A549 (cell line): ENCODE measurements at regions not wholly inside any gene's neighbourhood (a gene's known extent, or its start where the extent isn't known, plus 50 kb on each side); places are given as distances from the start of the nearest gene placed in this dataset.

Experiments used
- ATAC-seq, 2 experiments: fragments of 200-7000 bp in 1 of 2; fragments of >200 bp in 1 of 2; cut with Nextera tagmentation in 1 of 2; cut with Tn5 transposase in 1 of 2; 3 replicates each; pipeline versions ENCODE4 v1.8.0 to v1.9.1; 2018 to 2020; ENCODE audit warnings: mild to moderate bottlenecking in 1 of 2, moderate library complexity in 1 of 2
- CTCF ChIA-PET: fragments of 300-600 bp; sonication (Branson Sonifier 250); formaldehyde crosslinking; extraction: SDS; loops from one replicate; lab custom pipeline; 2021; ENCODE audit warnings: antibody characterized with exemption, inconsistent platforms; lab: Yijun Ruan, JAX
- POLR2A ChIA-PET: fragments of 350-600 bp; formaldehyde crosslinking; extraction: SDS; loops from one replicate; lab custom pipeline; 2021; ENCODE audit warnings: antibody characterized with exemption, inconsistent platforms; lab: Yijun Ruan, JAX
- DNase-seq, 2 experiments: peaks; one replicate each; pipeline versions ENCODE4 v3.0.0 to v3.0.0-alpha.2; 2011 to 2016; ENCODE audit warnings: low read depth in 1 of 2, low spot score in 1 of 2
- FAIRE-seq: peaks from 2 replicates; lab custom pipeline; 2011; peaks lifted over from hg19 to GRCh38; lab: Jason Lieb, UNC
- H3K27ac ChIP-seq, 2 experiments: fragments of >200 bp; sonication (Bioruptor Twin); formaldehyde crosslinking; 3 replicates each; pipeline ENCODE4 v1.5.1; 2016 to 2017
- H3K4me1 ChIP-seq: fragments of >200 bp; sonication (Bioruptor Twin); formaldehyde crosslinking; 3 replicates; pipeline ENCODE4 v1.6.1; 2016
- H3K4me2 ChIP-seq: fragments of >200 bp; sonication (Bioruptor Twin); formaldehyde crosslinking; 3 replicates; pipeline ENCODE4 v1.6.1; 2016
- H3K4me3 ChIP-seq: fragments of >200 bp; sonication (Bioruptor Twin); formaldehyde crosslinking; 3 replicates; pipeline ENCODE4 v1.5.1; 2016
- H3K9me3 ChIP-seq: fragments of >200 bp; sonication (Bioruptor Twin); formaldehyde crosslinking; 3 replicates; pipeline ENCODE4 v1.6.1; 2016
- ATOH8 ChIP-seq: fragments of 250-450 bp; sonication (Bioruptor Pico); IDR thresholded peaks from 2 replicates; pipeline ENCODE4 v1.5.0; 2020; ENCODE audit warnings: low read depth, mild to moderate bottlenecking, moderate library complexity
- FOXS1 ChIP-seq: fragments of 250-450 bp; sonication (Bioruptor Pico); IDR thresholded peaks from 2 replicates; pipeline ENCODE4 v1.5.0; 2020; ENCODE audit warnings: mild to moderate bottlenecking, moderate library complexity
- HES2 ChIP-seq: fragments of >200 bp; sonication (Bioruptor Twin); formaldehyde crosslinking; IDR thresholded peaks from 2 replicates; pipeline ENCODE4 v1.6.1; 2016
- HEYL ChIP-seq: fragments of 250-450 bp; sonication (Bioruptor Pico); IDR thresholded peaks from 2 replicates; pipeline ENCODE4 v1.8.0; 2021; ENCODE audit warnings: mild to moderate bottlenecking, moderate library complexity
- HOXA7 ChIP-seq: fragments of 250-450 bp; sonication (Bioruptor Pico); IDR thresholded peaks from 2 replicates; pipeline ENCODE4 v1.5.0; 2020; ENCODE audit warnings: mild to moderate bottlenecking, moderate library complexity
- HOXB13 ChIP-seq: fragments of 250-450 bp; sonication (Bioruptor Pico); IDR thresholded peaks from 2 replicates; pipeline ENCODE4 v1.5.0; 2020; ENCODE audit warnings: low read depth, mild to moderate bottlenecking, moderate library complexity
- HOXB5 ChIP-seq: fragments of 250-450 bp; sonication (Bioruptor Pico); IDR thresholded peaks from 2 replicates; pipeline ENCODE4 v1.5.0; 2020; ENCODE audit warnings: mild to moderate bottlenecking, moderate library complexity
- JUNB ChIP-seq: fragments of >200 bp; sonication (Bioruptor Twin); formaldehyde crosslinking; IDR thresholded peaks from 2 replicates; pipeline ENCODE4 v1.6.1; 2016
- KDM1A ChIP-seq: fragments of 200-600 bp; sonication (generic); IDR thresholded peaks from 2 replicates; pipeline ENCODE4 v1.6.1; 2016; ENCODE audit warnings: low read depth, mild to moderate bottlenecking
- NFE2L2 ChIP-seq: fragments of 150-350 bp; conservative IDR thresholded peaks from 2 replicates; pipeline ENCODE4 v1.6.1; 2014; ENCODE audit warnings: low read length
- POLR2A ChIP-seq: IDR thresholded peaks from 2 replicates; pipeline ENCODE4 v1.6.1; 2012; ENCODE audit warnings: mild to moderate bottlenecking, low read length
- RARB ChIP-seq: fragments of 250-450 bp; sonication (Bioruptor Pico); IDR thresholded peaks from 2 replicates; pipeline ENCODE4 v1.8.0; 2021; ENCODE audit warnings: mild to moderate bottlenecking, moderate library complexity
- SREBF2 ChIP-seq: fragments of 450-650 bp; IDR thresholded peaks from 2 replicates; pipeline ENCODE4 v1.6.1; 2014; ENCODE audit warnings: mild to moderate bottlenecking, moderate library complexity
- ZC3H11A ChIP-seq: fragments of 450-650 bp; IDR thresholded peaks from 2 replicates; pipeline ENCODE4 v1.6.1; 2014; ENCODE audit warnings: antibody characterized with exemption, mild to moderate bottlenecking
- ZSCAN20 ChIP-seq: fragments of 250-450 bp; sonication (Bioruptor Pico); IDR thresholded peaks from 2 replicates; pipeline ENCODE4 v1.8.0; 2022; ENCODE audit warnings: mild to moderate bottlenecking, moderate library complexity
- WGBS: methylation state at CpG from one replicate; pipeline ENCODE4 v1.1.6; 2017; ENCODE audit errors: missing lambda C conversion rate; 5-methylcytosine and 5-hydroxymethylcytosine counted together
- TF ChIP-seq, protein P1 (sequence below): fragments of 450-650 bp; IDR thresholded peaks from 2 replicates; pipeline ENCODE4 v1.6.1; 2014; ENCODE audit warnings: antibody characterized with exemption
- TF ChIP-seq, protein P2 (sequence below): IDR thresholded peaks from 2 replicates; pipeline ENCODE4 v1.6.1; 2012
- TF ChIP-seq, protein P3 (sequence below): IDR thresholded peaks from 2 replicates; pipeline ENCODE4 v1.6.1; 2012; ENCODE audit warnings: low read depth, borderline replicate concordance

DNA sequence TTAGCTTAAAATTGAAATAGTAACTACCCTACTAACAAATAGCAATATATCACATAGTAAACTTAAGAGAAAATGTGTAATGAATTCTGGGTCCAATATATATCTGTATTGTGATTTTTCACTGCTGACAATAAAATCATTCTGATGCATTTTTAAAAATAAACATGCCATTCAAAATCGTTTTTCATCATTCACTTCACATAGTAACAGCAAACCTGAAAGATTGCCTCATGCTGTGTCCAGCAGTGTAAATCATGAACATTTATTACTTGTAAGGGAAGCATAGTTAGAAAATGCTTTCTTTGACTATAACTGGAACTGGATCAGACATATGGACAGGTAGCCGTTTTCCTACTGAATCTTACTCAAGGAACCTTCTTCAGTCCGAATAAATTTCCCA lies 446.1 kb downstream of the UTRN start:
- ChIA-PET CTCF (no interaction called here), POLR2A (interaction anchor here (0.6 kb wide), 1 partner anchor 47 kb away, joined by 3 read pairs; no protein-coding TSS in a partner anchor)
- Histone ChIP-seq H3K4me3 (no peak overlapping the region), H3K4me2 (no peak overlapping the region), H3K27ac (no peak overlapping the region), H3K9me3 (no peaks in the 10 kb centered on the region)
- WGBS: 63% methylated on average over 3 of the region's 3 CpGs
- no peak for DNase-seq
- no peak for FAIRE-seq
- TF ChIP-seq ZSCAN20 (CRISPR knock-in tag): no peak
- TF ChIP-seq, protein P1, sequence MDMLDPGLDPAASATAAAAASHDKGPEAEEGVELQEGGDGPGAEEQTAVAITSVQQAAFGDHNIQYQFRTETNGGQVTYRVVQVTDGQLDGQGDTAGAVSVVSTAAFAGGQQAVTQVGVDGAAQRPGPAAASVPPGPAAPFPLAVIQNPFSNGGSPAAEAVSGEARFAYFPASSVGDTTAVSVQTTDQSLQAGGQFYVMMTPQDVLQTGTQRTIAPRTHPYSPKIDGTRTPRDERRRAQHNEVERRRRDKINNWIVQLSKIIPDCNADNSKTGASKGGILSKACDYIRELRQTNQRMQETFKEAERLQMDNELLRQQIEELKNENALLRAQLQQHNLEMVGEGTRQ: no peak
- TF ChIP-seq, protein P2, sequence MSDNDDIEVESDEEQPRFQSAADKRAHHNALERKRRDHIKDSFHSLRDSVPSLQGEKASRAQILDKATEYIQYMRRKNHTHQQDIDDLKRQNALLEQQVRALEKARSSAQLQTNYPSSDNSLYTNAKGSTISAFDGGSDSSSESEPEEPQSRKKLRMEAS: no peak
- TF ChIP-seq ATOH8 (CRISPR knock-in tag): no peak
- TF ChIP-seq HEYL (CRISPR knock-in tag): no peak
- TF ChIP-seq SREBF2: no peak
- TF ChIP-seq NFE2L2: no peak
- TF ChIP-seq, protein P3, sequence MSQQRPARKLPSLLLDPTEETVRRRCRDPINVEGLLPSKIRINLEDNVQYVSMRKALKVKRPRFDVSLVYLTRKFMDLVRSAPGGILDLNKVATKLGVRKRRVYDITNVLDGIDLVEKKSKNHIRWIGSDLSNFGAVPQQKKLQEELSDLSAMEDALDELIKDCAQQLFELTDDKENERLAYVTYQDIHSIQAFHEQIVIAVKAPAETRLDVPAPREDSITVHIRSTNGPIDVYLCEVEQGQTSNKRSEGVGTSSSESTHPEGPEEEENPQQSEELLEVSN: no peak
- TF ChIP-seq JUNB: no peak
- TF ChIP-seq HES2: no peak
- TF ChIP-seq, all 56 proteins: peak for 0
- no peaks in the 10 kb centered on the region for H3K4me1 ChIP-seq
- ATAC-seq: no peak

GRCh38 chr6:144736763-144737162 lies 451.6 kb downstream of the UTRN start:
- no peak for DNase-seq
- CTCF ChIA-PET: interaction anchor here (1.0 kb wide), 1 partner anchor 11 kb away, joined by 3 read pairs; no protein-coding TSS in a partner anchor
- TF ChIP-seq HOXB5 (CRISPR knock-in tag) (no peak), HOXB13 (no peak), HOXA7 (no peak), FOXS1 (CRISPR knock-in tag) (no peak), RARB (CRISPR knock-in tag) (no peak), ATOH8 (CRISPR knock-in tag) (no peak), KDM1A (no peak), ZC3H11A (no peak)
- TF ChIP-seq, protein P3: no peak
- no peak overlapping the region for H3K27ac ChIP-seq
- no peak overlapping the region for H3K4me3 ChIP-seq
- H3K4me2 ChIP-seq: no peak overlapping the region
- no peak for ATAC-seq
- POLR2A ChIA-PET: no interaction called here
- H3K4me1 ChIP-seq: no peaks in the 10 kb centered on the region
- H3K9me3 ChIP-seq: no peaks in the 10 kb centered on the region
- FAIRE-seq: no peak
- 93% methylated on average over 6 of the region's 6 CpGs for WGBS

DNA sequence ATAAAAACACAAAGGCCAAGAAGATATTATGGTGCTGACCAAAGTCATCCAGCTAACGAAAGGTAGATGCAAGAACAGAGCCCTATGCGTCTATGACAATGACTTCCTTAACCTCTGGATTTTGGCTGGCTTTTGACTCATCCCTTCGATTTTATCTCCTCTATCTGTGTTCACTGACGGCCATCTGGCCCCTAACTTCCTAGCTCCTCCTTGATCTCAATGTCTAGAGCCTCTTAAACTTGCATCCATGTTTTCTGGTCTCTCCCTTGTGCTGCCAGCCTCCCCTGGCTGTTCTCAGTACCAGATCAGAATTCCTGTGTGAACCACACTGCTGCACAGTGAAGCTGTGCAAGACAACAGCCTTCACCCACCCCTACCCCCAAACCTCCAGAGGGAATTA lies 452.9 kb downstream of the UTRN start:
- no peak overlapping the region for H3K4me2 ChIP-seq
- TF ChIP-seq KDM1A: no peak
- TF ChIP-seq POLR2A: no peak
- no peak for FAIRE-seq
- H3K9me3 ChIP-seq: no peaks in the 10 kb centered on the region
- ChIA-PET POLR2A (no interaction called here), CTCF (no interaction called here)
- ATAC-seq: no peak
- H3K27ac ChIP-seq: no peak overlapping the region
- WGBS: 84% methylated on average over 4 of the region's 4 CpGs
- H3K4me3 ChIP-seq: no peak overlapping the region
- H3K4me1 ChIP-seq: no peaks in the 10 kb centered on the region
- no peak for DNase-seq
